Progenitor cell of endocrine pancreas (in vitro differentiated cells): ENCODE measurements at regions not wholly inside any gene's neighbourhood (a gene's known extent, or its start where the extent isn't known, plus 50 kb on each side); places are given as distances from the start of the nearest gene placed in this dataset.

Source experiments
- DNase-seq: peaks from one replicate; pipeline ENCODE4 v3.0.0; 2021; ENCODE audit warnings: low spot score; ENCODE audit not compliant: unreplicated experiment
- H3K27ac Mint-ChIP-seq: 2 replicates; pipeline ENCODE4 v1.8.0; 2021; ENCODE audit warnings: mild to moderate bottlenecking, moderate library complexity, mixed read lengths
- H3K27me3 Mint-ChIP-seq: 2 replicates; pipeline ENCODE4 v1.8.0; 2021; ENCODE audit warnings: mixed read lengths
- H3K36me3 Mint-ChIP-seq: 2 replicates; pipeline ENCODE4 v1.8.0; 2022; ENCODE audit warnings: mixed read lengths; ENCODE audit not compliant: insufficient read depth
- H3K4me1 Mint-ChIP-seq: 2 replicates; pipeline ENCODE4 v1.8.0; 2021; ENCODE audit warnings: low read depth, mixed read lengths
- H3K4me3 Mint-ChIP-seq: 2 replicates; pipeline ENCODE4 v1.8.0; 2021; ENCODE audit warnings: low read depth, mild to moderate bottlenecking, moderate library complexity, mixed read lengths
- H3K9me3 Mint-ChIP-seq: 2 replicates; pipeline ENCODE4 v1.8.0; 2021; ENCODE audit warnings: low read depth, mixed read lengths
- CTCF ChIP-seq: fragments of 200-600 bp; sonication (generic); IDR thresholded peaks from one replicate; pipeline ENCODE4 v1.5.0; 2021; ENCODE audit warnings: antibody characterized with exemption, mild to moderate bottlenecking; ENCODE audit not compliant: unreplicated experiment

DNA sequence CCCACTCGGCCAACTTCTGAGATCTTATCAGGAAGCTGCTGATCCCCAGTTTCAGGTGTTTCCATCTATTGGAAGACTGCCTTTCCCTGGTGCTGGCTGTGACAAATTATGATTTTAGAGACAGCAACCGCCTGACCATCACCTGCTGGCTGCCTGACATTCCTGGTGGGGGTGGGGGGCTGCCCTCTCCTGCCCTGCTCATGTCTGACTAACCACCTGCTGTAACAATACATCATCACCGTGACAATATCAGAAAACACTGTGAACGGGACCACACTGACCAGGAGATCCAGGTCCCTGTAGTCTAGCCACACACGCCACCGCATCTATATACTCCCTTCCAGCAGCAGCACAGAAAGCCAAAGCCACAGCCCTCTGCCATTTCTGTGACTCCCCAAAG is 537.5 kb downstream of the QKI start:
- Mint-ChIP-seq H3K4me3 (no peak overlapping the region), H3K27me3 (peaks cover 10% of the 10 kb centered on the region), H3K9me3 (no peaks in the 10 kb centered on the region), H3K27ac (no peak overlapping the region), H3K36me3 (no peaks in the 10 kb centered on the region), H3K4me1 (peaks cover 4% of the 10 kb centered on the region)
- no peak for DNase-seq
- TF ChIP-seq CTCF = no peak

GRCh38 chr6:163951326-163951725 is 536.8 kb downstream of the QKI start:
- Mint-ChIP-seq H3K27me3 (peaks cover 11% of the 10 kb centered on the region), H3K9me3 (no peaks in the 10 kb centered on the region), H3K36me3 (no peaks in the 10 kb centered on the region), H3K4me3 (no peak overlapping the region), H3K27ac (no peak overlapping the region), H3K4me1 (peaks cover 4% of the 10 kb centered on the region)
- TF ChIP-seq CTCF = no peak
- no peak for DNase-seq

DNA sequence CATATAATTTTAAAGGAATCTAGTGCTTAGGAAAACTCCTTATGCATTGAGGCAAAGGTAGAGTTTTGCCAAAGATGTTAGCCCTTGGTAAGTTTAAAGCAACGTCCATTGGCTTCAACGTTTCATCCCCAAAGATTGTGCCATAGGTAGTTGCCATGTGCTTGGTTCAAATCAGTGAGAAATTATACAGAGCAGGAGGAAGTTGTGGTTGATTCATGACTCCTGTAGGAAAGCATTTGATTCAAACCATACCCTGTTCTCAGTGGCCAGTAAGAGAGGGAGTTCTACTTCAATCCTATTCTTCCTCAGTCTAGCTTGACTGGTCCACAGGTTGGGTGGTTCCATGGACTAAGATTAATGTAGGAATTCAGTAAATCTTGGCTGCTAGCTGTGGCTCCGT is 535.6 kb downstream of the QKI start:
- Mint-ChIP-seq H3K4me1 (peaks cover 8% of the 10 kb centered on the region), H3K4me3 (no peak overlapping the region), H3K27ac (no peak overlapping the region), H3K27me3 (peaks cover 19% of the 10 kb centered on the region), H3K9me3 (no peaks in the 10 kb centered on the region), H3K36me3 (no peaks in the 10 kb centered on the region)
- TF ChIP-seq CTCF = no peak
- DNase-seq = no peak

- H3K4me3 Mint-ChIP-seq = no peak overlapping the region
- peaks cover 24% of the 10 kb centered on the region for H3K27me3 Mint-ChIP-seq
- DNase-seq = no peak
- H3K36me3 Mint-ChIP-seq = no peaks in the 10 kb centered on the region
- H3K4me1 Mint-ChIP-seq = peaks cover 8% of the 10 kb centered on the region
- no peaks in the 10 kb centered on the region for H3K9me3 Mint-ChIP-seq
- TF ChIP-seq CTCF = no peak
- no peak overlapping the region for H3K27ac Mint-ChIP-seq
Measured at GRCh38 chr6:163949431-163949830, 534.9 kb downstream of the QKI start.

DNA sequence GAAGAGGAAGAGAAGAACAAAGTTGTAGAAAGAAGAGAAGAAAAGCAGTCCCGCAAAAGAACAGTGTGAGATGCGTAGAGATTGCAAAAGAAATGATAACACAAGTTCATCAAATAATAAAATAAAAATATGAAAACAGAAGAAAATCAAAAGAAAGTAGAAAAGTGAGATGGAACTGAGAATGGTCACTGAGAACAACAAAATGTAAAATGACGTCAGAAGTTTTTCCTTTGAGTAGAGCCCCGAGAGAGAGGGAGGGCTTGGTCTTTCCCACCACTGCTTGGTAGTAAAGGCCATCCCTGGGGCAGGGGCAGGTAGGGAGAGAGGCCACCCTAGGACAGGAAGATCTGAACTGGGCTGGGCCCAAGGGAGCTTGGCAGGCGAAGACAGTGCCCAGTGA is 533.7 kb downstream of the QKI start:
- no peak for TF ChIP-seq CTCF
- Mint-ChIP-seq H3K36me3 (no peaks in the 10 kb centered on the region), H3K4me3 (no peak overlapping the region), H3K4me1 (peaks cover 13% of the 10 kb centered on the region), H3K9me3 (no peaks in the 10 kb centered on the region), H3K27ac (no peak overlapping the region), H3K27me3 (peaks cover 31% of the 10 kb centered on the region)
- no peak for DNase-seq

DNA sequence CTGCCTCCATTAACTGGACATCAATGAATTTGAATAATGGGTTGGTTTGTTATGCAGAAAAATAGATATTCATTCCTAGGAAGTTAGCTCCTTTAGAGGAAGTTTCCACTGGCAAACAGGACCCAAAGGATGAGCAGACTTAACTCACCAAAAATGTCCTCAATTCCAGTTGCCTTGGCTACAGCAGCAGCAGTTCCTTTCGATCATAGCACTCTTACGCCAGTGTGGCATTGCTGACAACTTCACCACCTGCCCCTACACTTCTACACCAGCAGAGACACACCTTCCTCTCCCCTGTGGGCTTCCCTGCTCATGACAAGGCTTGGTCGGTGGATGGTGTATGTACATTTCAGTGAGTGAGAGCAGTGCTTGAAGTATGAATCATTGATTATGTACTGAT is 532.8 kb downstream of the QKI start:
- Mint-ChIP-seq H3K27ac (no peak overlapping the region), H3K27me3 (peaks cover 35% of the 10 kb centered on the region), H3K36me3 (no peaks in the 10 kb centered on the region), H3K4me3 (no peak overlapping the region), H3K4me1 (peaks cover 13% of the 10 kb centered on the region), H3K9me3 (no peaks in the 10 kb centered on the region)
- no peak for DNase-seq
- TF ChIP-seq CTCF = no peak
